GM12872 (cell line): ENCODE measurements at regions not wholly inside any gene's neighbourhood (a gene's known extent, or its start where the extent isn't known, plus 50 kb on each side); places are given as distances from the start of the nearest gene placed in this dataset.

Experiments
- CTCF ChIP-seq: IDR thresholded peaks from 3 replicates; pipeline ENCODE4 v1.5.1; 2011; ENCODE audit warnings: low read depth, mild to moderate bottlenecking, low read length, moderate library complexity; ENCODE audit not compliant: insufficient read depth

DNA sequence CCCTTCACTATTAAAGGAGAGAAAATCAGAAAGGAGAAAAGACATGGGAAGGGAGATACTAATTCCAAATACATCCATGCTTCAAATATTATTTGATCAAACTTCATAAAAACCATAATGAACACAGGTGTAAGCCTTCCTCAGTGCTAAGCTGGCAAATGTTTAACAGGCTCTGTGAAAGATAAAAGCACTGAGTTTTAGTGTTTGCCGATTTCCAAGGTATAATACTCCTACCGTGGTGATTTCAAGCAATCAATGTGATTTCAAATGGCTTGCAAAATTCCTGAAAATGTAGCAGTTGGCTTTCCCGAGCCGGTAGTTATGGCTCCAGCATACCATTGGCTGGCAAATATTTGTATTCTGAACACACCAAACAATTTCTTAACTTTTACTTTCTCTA lies 732.3 kb upstream of the GOLIM4 start:
- no peak for TF ChIP-seq CTCF

DNA sequence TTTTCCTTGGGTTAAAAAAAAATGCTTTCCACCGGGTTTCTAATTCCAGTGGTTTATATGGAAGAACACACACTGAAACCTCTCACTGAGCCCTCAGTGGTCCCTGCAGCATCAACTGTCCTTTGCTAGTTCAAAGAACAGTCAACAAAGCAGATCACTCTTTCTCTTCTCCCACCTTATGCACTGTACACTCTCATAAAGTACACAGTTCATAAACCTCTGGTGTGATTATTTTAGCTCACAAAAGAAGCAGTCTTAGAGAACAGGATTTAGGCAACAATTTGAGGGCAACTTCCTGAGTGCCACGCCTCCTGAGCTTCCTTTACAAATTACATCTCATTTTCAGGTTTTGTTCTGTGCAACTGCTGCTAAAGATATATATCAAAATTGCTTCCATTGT lies 728.4 kb upstream of the GOLIM4 start:
- no peak for TF ChIP-seq CTCF

DNA sequence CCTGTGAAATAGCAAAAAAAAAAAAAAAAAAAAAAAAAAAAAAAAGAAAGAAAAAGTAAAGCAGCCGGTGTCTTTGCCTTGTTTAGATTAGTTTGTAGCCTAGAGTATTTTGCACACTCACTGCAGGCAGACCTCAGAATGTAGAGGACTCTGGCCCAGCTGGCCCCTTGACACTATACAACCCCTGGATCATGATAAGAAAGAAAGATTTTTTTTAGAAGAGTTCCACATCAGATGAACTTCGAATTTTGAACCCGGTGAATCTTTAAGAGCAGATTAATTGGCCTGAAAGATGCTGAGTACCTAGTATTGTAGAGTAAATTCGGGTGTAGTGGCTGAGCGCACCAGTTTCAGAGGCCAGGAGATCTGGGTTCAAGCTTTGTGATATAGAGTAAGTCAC lies 727.7 kb upstream of the GOLIM4 start:
- TF ChIP-seq CTCF = no peak

- no peak for TF ChIP-seq CTCF
Measured at GRCh38 chr3:168820810-168821415, 725.2 kb upstream of the GOLIM4 start.

GRCh38 chr3:168817177-168817576 lies 721.5 kb upstream of the GOLIM4 start:
- TF ChIP-seq CTCF = no peak

- no peak for TF ChIP-seq CTCF
Measured at GRCh38 chr3:168815946-168816345, 720.2 kb upstream of the GOLIM4 start.

- TF ChIP-seq CTCF = no peak
Measured at GRCh38 chr3:168813225-168813802, 717.6 kb upstream of the GOLIM4 start.
